Osteocyte (in vitro differentiated cells): ENCODE measurements at regions not wholly inside any gene's neighbourhood (a gene's known extent, or its start where the extent isn't known, plus 50 kb on each side); places are given as distances from the start of the nearest gene placed in this dataset.

ENCODE experiments used
- DNase-seq: peaks from one replicate; pipeline ENCODE4 v3.0.0; 2021; ENCODE audit warnings: mixed read lengths; ENCODE audit not compliant: unreplicated experiment; ENCODE audit errors: extremely low spot score
- H3K27ac Mint-ChIP-seq: one replicate; pipeline ENCODE4 v1.8.0; 2021; ENCODE audit warnings: mild to moderate bottlenecking, mixed read lengths; ENCODE audit not compliant: unreplicated experiment
- H3K27me3 Mint-ChIP-seq: one replicate; pipeline ENCODE4 v1.8.0; 2021; ENCODE audit warnings: mixed read lengths; ENCODE audit not compliant: unreplicated experiment
- H3K36me3 Mint-ChIP-seq: one replicate; pipeline ENCODE4 v1.8.0; 2021; ENCODE audit warnings: mixed read lengths; ENCODE audit not compliant: unreplicated experiment
- H3K4me1 Mint-ChIP-seq: one replicate; pipeline ENCODE4 v1.8.0; 2021; ENCODE audit warnings: mixed read lengths; ENCODE audit not compliant: unreplicated experiment
- H3K4me3 Mint-ChIP-seq: one replicate; pipeline ENCODE4 v1.8.0; 2021; ENCODE audit warnings: mild to moderate bottlenecking, moderate library complexity, mixed read lengths; ENCODE audit not compliant: unreplicated experiment
- H3K9me3 Mint-ChIP-seq: one replicate; pipeline ENCODE4 v1.8.0; 2021; ENCODE audit warnings: mixed read lengths; ENCODE audit not compliant: unreplicated experiment
- CTCF ChIP-seq: fragments of 200-600 bp; sonication (generic); IDR thresholded peaks from 2 replicates; pipeline ENCODE4 v1.5.0; 2021; ENCODE audit warnings: antibody characterized with exemption, mild to moderate bottlenecking, moderate library complexity

- no peak for TF ChIP-seq CTCF
- H3K4me3 Mint-ChIP-seq: no peak overlapping the region
- DNase-seq: no peak
- H3K9me3 Mint-ChIP-seq: no peaks in the 10 kb centered on the region
- peaks cover 16% of the 10 kb centered on the region for H3K27me3 Mint-ChIP-seq
- no peaks in the 10 kb centered on the region for H3K36me3 Mint-ChIP-seq
- H3K4me1 Mint-ChIP-seq: peaks cover 9% of the 10 kb centered on the region
- no peak overlapping the region for H3K27ac Mint-ChIP-seq
These were observed 81.1 kb upstream of the SERP2 start for GRCh38 chr13:44292545-44292944.

GRCh38 chr13:44293374-44293773, 80.2 kb upstream of the SERP2 start:
- no peak overlapping the region for H3K27ac Mint-ChIP-seq

GRCh38 chr13:44293908-44294735, 79.5 kb upstream of the SERP2 start:
- Mint-ChIP-seq H3K9me3 (no peaks in the 10 kb centered on the region), H3K27ac (no peak overlapping the region), H3K36me3 (no peaks in the 10 kb centered on the region), H3K4me1 (peaks cover 11% of the 10 kb centered on the region), H3K4me3 (no peak overlapping the region), H3K27me3 (peaks cover 10% of the 10 kb centered on the region)
- no peak for DNase-seq
- TF ChIP-seq CTCF: no peak

More at GRCh38 chr13:44293374-44293773, 80.2 kb upstream of the SERP2 start:
- no peak overlapping the region for H3K4me3 Mint-ChIP-seq
- H3K27me3 Mint-ChIP-seq: peaks cover 10% of the 10 kb centered on the region
- H3K9me3 Mint-ChIP-seq: no peaks in the 10 kb centered on the region
- DNase-seq: no peak
- no peak for TF ChIP-seq CTCF
- no peaks in the 10 kb centered on the region for H3K36me3 Mint-ChIP-seq
- peaks cover 9% of the 10 kb centered on the region for H3K4me1 Mint-ChIP-seq

- DNase-seq: no peak
- Mint-ChIP-seq H3K4me3 (no peak overlapping the region), H3K27me3 (peaks cover 3% of the 10 kb centered on the region), H3K27ac (no peak overlapping the region), H3K36me3 (no peaks in the 10 kb centered on the region), H3K4me1 (peaks cover 13% of the 10 kb centered on the region), H3K9me3 (no peaks in the 10 kb centered on the region)
- TF ChIP-seq CTCF: no peak
These were observed 78.7 kb upstream of the SERP2 start for GRCh38 chr13:44294876-44295275.

- Mint-ChIP-seq H3K27me3 (no peaks in the 10 kb centered on the region), H3K9me3 (peaks cover 3% of the 10 kb centered on the region), H3K4me1 (peaks cover 28% of the 10 kb centered on the region), H3K36me3 (no peaks in the 10 kb centered on the region), H3K27ac (no peak overlapping the region), H3K4me3 (no peak overlapping the region)
- no peak for TF ChIP-seq CTCF
- no peak for DNase-seq
These were observed 76.8 kb upstream of the SERP2 start for GRCh38 chr13:44296856-44297255.
